ENCODE measurements at regions not wholly inside any gene's neighbourhood (a gene's known extent, or its start where the extent isn't known, plus 50 kb on each side); places are given as distances from the start of the nearest gene placed in this dataset.

- no peak overlapping the region for H3K27ac ChIP-seq (ENCODE audit: low read length in 2 of 2)
- no peaks in the 10 kb centered on the region for H3K27me3 Mint-ChIP-seq
- intact Hi-C loops (cut with micrococcal nuclease), result no loop called here
- H2AFZ ChIP-seq (ENCODE audit: insufficient read depth, low read depth, low read length, poor library complexity, severe bottlenecking), result no peak overlapping the region
- H3K9me3 ChIP-seq (ENCODE audit: control extremely low read depth in 1 of 3, control insufficient read depth in 2 of 3, insufficient read depth in 1 of 3, low read length in 2 of 3), result peaks cover 0 to 11% (median 9%) of the 10 kb centered on the region in 3 donors
- H3K27me3 ChIP-seq (replicated peaks in 1 of 4; ENCODE audit: control extremely low read depth in 1 of 4, control insufficient read depth in 3 of 4, insufficient read depth in 4 of 4, low read length in 3 of 4), result no peaks in the 10 kb centered on the region
- DNase-seq (no peak), ATAC-seq (ENCODE audit: low read depth) (no peak)
- H3K4me3 Mint-ChIP-seq, result no peak overlapping the region
- no CpG with 5 or more reads among the region's 2 CpGs for WGBS (ENCODE audit: insufficient coverage)
- H3K36me3 ChIP-seq (replicated peaks in 1 of 2; ENCODE audit: control extremely low read depth in 1 of 2, control insufficient read depth in 1 of 2, extremely low read depth in 1 of 2, insufficient read depth in 2 of 2, low read length in 1 of 2), result no peaks in the 10 kb centered on the region
- TF ChIP-seq CTCF (IDR thresholded peaks at IDR 0.05) (no peak), EZH2 (IDR thresholded peaks at IDR 0.05; ENCODE audit: borderline replicate concordance, insufficient read depth, low read depth, low read length, poor library complexity, severe bottlenecking) (no peak)
- H3K4me3 ChIP-seq (ENCODE audit: control extremely low read depth in 1 of 5, extremely low read depth in 1 of 5, insufficient read depth in 1 of 5, low read depth in 2 of 5, low read length in 4 of 5), result no peak overlapping the region
- no peak overlapping the region for H3K4me2 ChIP-seq (replicated peaks; ENCODE audit: low read depth, low read length, poor library complexity, severe bottlenecking)
- H3K27ac Mint-ChIP-seq, result no peak overlapping the region
- no peaks in the 10 kb centered on the region for H3K4me1 Mint-ChIP-seq
- H3K79me2 ChIP-seq (ENCODE audit: control insufficient read depth, insufficient read depth, low read length), result no peaks in the 10 kb centered on the region
- no peaks in the 10 kb centered on the region for H3K4me1 ChIP-seq (ENCODE audit: control insufficient read depth in 2 of 2, insufficient read depth in 2 of 2, low read length in 2 of 2)
- CTCF ChIA-PET, result no interaction called here
- H3K9ac ChIP-seq (ENCODE audit: low read length), result no peak overlapping the region
- H3K9me3 Mint-ChIP-seq (ENCODE audit: insufficient read depth), result peaks cover 9% of the 10 kb centered on the region
- POLR2A ChIA-PET, result no interaction called here
- no peaks in the 10 kb centered on the region for H4K20me1 ChIP-seq (ENCODE audit: control insufficient read depth, insufficient read depth, low read length, poor library complexity, severe bottlenecking)
These were observed 1190.4 kb upstream of the ZEB2 start for GRCh38 chr2:145710303-145710702.

GRCh38 chr2:145702305-145702704 lies 1182.4 kb upstream of the ZEB2 start:
- no peaks in the 10 kb centered on the region for H3K27me3 ChIP-seq (replicated peaks in 1 of 4; ENCODE audit: control extremely low read depth in 1 of 4, control insufficient read depth in 3 of 4, insufficient read depth in 4 of 4, low read length in 3 of 4)
- TF ChIP-seq EZH2 (IDR thresholded peaks at IDR 0.05; ENCODE audit: borderline replicate concordance, insufficient read depth, low read depth, low read length, poor library complexity, severe bottlenecking), result no peak
- TF ChIP-seq CTCF (IDR thresholded peaks at IDR 0.05), result no peak
- no peaks in the 10 kb centered on the region for H3K4me1 Mint-ChIP-seq
- no CpG with 5 or more reads among the region's 1 CpG for WGBS (ENCODE audit: insufficient coverage)
- intact Hi-C loops (cut with micrococcal nuclease), result no loop called here
- no peak overlapping the region for H3K4me3 Mint-ChIP-seq
- no peaks in the 10 kb centered on the region for H4K20me1 ChIP-seq (ENCODE audit: control insufficient read depth, insufficient read depth, low read length, poor library complexity, severe bottlenecking)
- ATAC-seq (ENCODE audit: low read depth), result no peak
- H3K27ac Mint-ChIP-seq, result no peak overlapping the region
- peaks cover 2% of the 10 kb centered on the region for H3K9me3 Mint-ChIP-seq (ENCODE audit: insufficient read depth)
- no peaks in the 10 kb centered on the region for H3K4me1 ChIP-seq (ENCODE audit: control insufficient read depth in 2 of 2, insufficient read depth in 2 of 2, low read length in 2 of 2)
- no peaks in the 10 kb centered on the region for H3K79me2 ChIP-seq (ENCODE audit: control insufficient read depth, insufficient read depth, low read length)
- no peak overlapping the region for H3K9ac ChIP-seq (ENCODE audit: low read length)
- no peak for DNase-seq
- H3K9me3 ChIP-seq (ENCODE audit: control extremely low read depth in 1 of 3, control insufficient read depth in 2 of 3, insufficient read depth in 1 of 3, low read length in 2 of 3), result peaks cover 0 to 7% (median 2%) of the 10 kb centered on the region in 3 donors
- H3K27ac ChIP-seq (ENCODE audit: low read length in 2 of 2), result no peak overlapping the region
- no peak overlapping the region for H3K4me2 ChIP-seq (replicated peaks; ENCODE audit: low read depth, low read length, poor library complexity, severe bottlenecking)
- POLR2A ChIA-PET, result no interaction called here
- H2AFZ ChIP-seq (ENCODE audit: insufficient read depth, low read depth, low read length, poor library complexity, severe bottlenecking), result no peak overlapping the region
- H3K36me3 ChIP-seq (replicated peaks in 1 of 2; ENCODE audit: control extremely low read depth in 1 of 2, control insufficient read depth in 1 of 2, extremely low read depth in 1 of 2, insufficient read depth in 2 of 2, low read length in 1 of 2), result no peaks in the 10 kb centered on the region
- no peaks in the 10 kb centered on the region for H3K27me3 Mint-ChIP-seq
- CTCF ChIA-PET, result interaction anchor here (0.5 kb wide), 1 partner anchor 49 kb away, joined by 3 read pairs; no protein-coding TSS in a partner anchor
- no peak overlapping the region for H3K4me3 ChIP-seq (ENCODE audit: control extremely low read depth in 1 of 5, extremely low read depth in 1 of 5, insufficient read depth in 1 of 5, low read depth in 2 of 5, low read length in 4 of 5)
